DND-41 (cell line): ENCODE measurements at regions not wholly inside any gene's neighbourhood (a gene's known extent, or its start where the extent isn't known, plus 50 kb on each side); places are given as distances from the start of the nearest gene placed in this dataset.

ENCODE experiments used
- ATAC-seq: fragments of 200-7000 bp; cut with Tn5 transposase; 3 replicates; pipeline ENCODE4 v1.9.1; 2021; ENCODE audit warnings: low read depth; ENCODE audit not compliant: insufficient read depth
- DNase-seq: peaks from one replicate; pipeline ENCODE4 v3.0.0-alpha.2; 2020
- H2AFZ ChIP-seq: 2 replicates; pipeline ENCODE4 v1.6.0; 2012; ENCODE audit warnings: low read depth, low read length
- H3K27ac ChIP-seq: 2 replicates; pipeline ENCODE4 v1.5.1; 2012; ENCODE audit warnings: low read length, inconsistent platforms
- H3K27me3 ChIP-seq: fragments of 200-600 bp; sonication (generic); 2 replicates; pipeline ENCODE4 v1.6.0; 2012; ENCODE audit warnings: low read length, mild to moderate bottlenecking, inconsistent platforms; ENCODE audit not compliant: insufficient read depth, poor library complexity
- H3K36me3 ChIP-seq: 2 replicates; pipeline ENCODE4 v1.5.1; 2012; ENCODE audit warnings: low read length, inconsistent platforms; ENCODE audit not compliant: insufficient read depth
- H3K4me1 ChIP-seq: 2 replicates; pipeline ENCODE4 v1.5.1; 2012; ENCODE audit warnings: mild to moderate bottlenecking, low read length; ENCODE audit not compliant: insufficient read depth
- H3K4me2 ChIP-seq: 2 replicates; pipeline ENCODE4 v1.6.0; 2012; ENCODE audit warnings: mild to moderate bottlenecking, moderate library complexity, low read length, inconsistent platforms; ENCODE audit not compliant: insufficient read depth
- H3K4me3 ChIP-seq, 2 experiments: fragments of 200-600 bp in 1 of 2; shearing (Covaris generic) in 1 of 2; 2 replicates each; pipeline ENCODE4 v1.5.1; 2012 to 2016; ENCODE audit warnings: inconsistent platforms in 2 of 2, low read length in 2 of 2, mild to moderate bottlenecking in 2 of 2, low read depth in 1 of 2, moderate library complexity in 1 of 2
- H3K79me2 ChIP-seq: 2 replicates; pipeline ENCODE4 v1.6.0; 2012; ENCODE audit warnings: low read length, inconsistent platforms; ENCODE audit not compliant: insufficient read depth
- H3K9ac ChIP-seq: 2 replicates; pipeline ENCODE4 v1.6.0; 2012; ENCODE audit warnings: low read depth, mild to moderate bottlenecking, inconsistent platforms, low read length, moderate library complexity
- H3K9me3 ChIP-seq: 2 replicates; pipeline ENCODE4 v1.5.1; 2012; ENCODE audit warnings: low read length, moderate library complexity, mild to moderate bottlenecking, inconsistent platforms; ENCODE audit not compliant: insufficient read depth, severe bottlenecking
- H4K20me1 ChIP-seq: 2 replicates; pipeline ENCODE4 v1.6.0; 2012; ENCODE audit warnings: low read length; ENCODE audit not compliant: insufficient read depth
- EZH2 ChIP-seq: IDR thresholded peaks from 3 replicates; pipeline ENCODE4 v1.6.1; 2012; ENCODE audit warnings: borderline replicate concordance, low read depth, mild to moderate bottlenecking, moderate library complexity, low read length, inconsistent platforms; ENCODE audit not compliant: severe bottlenecking
- TF ChIP-seq, protein P1 (sequence below): IDR thresholded peaks from 2 replicates; pipeline ENCODE4 v1.5.1; 2012; ENCODE audit warnings: borderline replicate concordance, low read length, moderate library complexity, mild to moderate bottlenecking; ENCODE audit not compliant: poor library complexity, severe bottlenecking; ENCODE audit errors: extremely low read depth

DNA sequence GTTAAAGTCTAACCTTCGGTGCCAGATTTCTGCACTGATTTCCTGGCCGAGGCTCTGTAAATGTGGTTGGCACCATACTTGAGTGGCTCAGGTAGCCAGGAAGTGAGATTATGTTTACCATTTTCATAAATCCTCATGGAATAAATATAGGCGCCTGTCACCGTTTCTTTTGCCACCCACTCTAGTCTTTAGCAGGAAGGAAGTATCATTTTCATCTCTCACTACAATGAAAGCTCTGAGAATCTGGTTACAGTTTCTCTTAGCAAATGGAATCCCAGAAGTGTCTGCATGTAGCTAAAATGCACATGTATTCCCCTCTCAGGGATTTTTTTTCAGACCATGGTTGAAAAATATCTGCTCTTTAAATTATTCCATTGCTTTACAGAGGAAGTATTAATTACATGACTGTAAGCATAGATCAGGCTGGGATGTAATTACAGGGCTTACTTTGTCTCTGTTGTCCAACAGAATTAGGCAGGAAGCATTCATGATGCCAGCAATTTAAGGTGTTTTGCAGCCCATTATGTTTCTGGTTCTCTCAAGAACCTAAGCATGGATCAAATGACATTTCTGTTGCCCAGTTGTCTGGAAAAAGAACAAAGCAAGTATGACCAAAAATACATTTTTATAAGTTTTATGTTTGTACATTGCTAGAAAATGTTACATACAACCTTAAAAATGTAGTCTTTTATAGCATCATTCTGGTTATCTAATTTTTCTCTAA is 221.7 kb upstream of the SPRY2 start:
- no peak overlapping the region for H3K4me2 ChIP-seq
- H3K36me3 ChIP-seq = no peaks in the 10 kb centered on the region
- H3K4me1 ChIP-seq = no peaks in the 10 kb centered on the region
- no peak overlapping the region for H3K27ac ChIP-seq
- no peak overlapping the region for H3K9ac ChIP-seq
- DNase-seq (no peak), ATAC-seq (no peak)
- H3K9me3 ChIP-seq = no peaks in the 10 kb centered on the region
- no peak overlapping the region for H2AFZ ChIP-seq
- H4K20me1 ChIP-seq = no peaks in the 10 kb centered on the region
- no peaks in the 10 kb centered on the region for H3K79me2 ChIP-seq
- H3K4me3 ChIP-seq = no peak overlapping the region
- H3K27me3 ChIP-seq = no peaks in the 10 kb centered on the region
- TF ChIP-seq, protein P1, sequence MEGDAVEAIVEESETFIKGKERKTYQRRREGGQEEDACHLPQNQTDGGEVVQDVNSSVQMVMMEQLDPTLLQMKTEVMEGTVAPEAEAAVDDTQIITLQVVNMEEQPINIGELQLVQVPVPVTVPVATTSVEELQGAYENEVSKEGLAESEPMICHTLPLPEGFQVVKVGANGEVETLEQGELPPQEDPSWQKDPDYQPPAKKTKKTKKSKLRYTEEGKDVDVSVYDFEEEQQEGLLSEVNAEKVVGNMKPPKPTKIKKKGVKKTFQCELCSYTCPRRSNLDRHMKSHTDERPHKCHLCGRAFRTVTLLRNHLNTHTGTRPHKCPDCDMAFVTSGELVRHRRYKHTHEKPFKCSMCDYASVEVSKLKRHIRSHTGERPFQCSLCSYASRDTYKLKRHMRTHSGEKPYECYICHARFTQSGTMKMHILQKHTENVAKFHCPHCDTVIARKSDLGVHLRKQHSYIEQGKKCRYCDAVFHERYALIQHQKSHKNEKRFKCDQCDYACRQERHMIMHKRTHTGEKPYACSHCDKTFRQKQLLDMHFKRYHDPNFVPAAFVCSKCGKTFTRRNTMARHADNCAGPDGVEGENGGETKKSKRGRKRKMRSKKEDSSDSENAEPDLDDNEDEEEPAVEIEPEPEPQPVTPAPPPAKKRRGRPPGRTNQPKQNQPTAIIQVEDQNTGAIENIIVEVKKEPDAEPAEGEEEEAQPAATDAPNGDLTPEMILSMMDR = no peak
- no peak for TF ChIP-seq EZH2

DNA sequence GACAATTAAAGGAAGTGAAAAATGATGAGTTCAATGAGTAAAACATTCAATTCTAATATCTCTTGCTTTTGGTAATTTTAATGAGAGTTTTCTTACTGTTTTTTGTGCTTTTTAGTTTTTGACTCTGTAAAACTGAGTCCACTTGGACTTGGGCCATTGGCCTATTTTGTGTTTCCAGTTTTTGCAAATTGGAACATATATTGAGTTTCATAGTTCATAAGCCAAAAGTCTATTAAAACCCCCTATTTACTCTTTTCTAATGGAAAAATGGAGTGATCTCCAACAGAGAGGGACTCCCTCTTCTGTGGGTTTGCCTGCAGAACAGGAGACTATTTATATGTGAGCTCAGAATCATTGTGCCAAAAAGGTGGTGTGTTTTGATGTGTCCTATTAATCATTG is 219.7 kb upstream of the SPRY2 start:
- ATAC-seq (no peak), DNase-seq (no peak)
- Histone ChIP-seq H3K4me1 (no peaks in the 10 kb centered on the region), H2AFZ (no peak overlapping the region), H3K4me2 (no peak overlapping the region), H3K36me3 (no peaks in the 10 kb centered on the region), H4K20me1 (no peaks in the 10 kb centered on the region), H3K27ac (no peak overlapping the region), H3K9ac (no peak overlapping the region), H3K9me3 (no peaks in the 10 kb centered on the region), H3K27me3 (no peaks in the 10 kb centered on the region), H3K4me3 (no peak overlapping the region), H3K79me2 (no peaks in the 10 kb centered on the region)
- TF ChIP-seq, protein P1 = no peak
- TF ChIP-seq EZH2 = no peak

GRCh38 chr13:80559944-80560343 is 219.0 kb upstream of the SPRY2 start:
- no peaks in the 10 kb centered on the region for H4K20me1 ChIP-seq
- no peaks in the 10 kb centered on the region for H3K27me3 ChIP-seq
- no peaks in the 10 kb centered on the region for H3K79me2 ChIP-seq
- no peak overlapping the region for H3K4me2 ChIP-seq
- TF ChIP-seq, protein P1 = no peak
- TF ChIP-seq EZH2 = no peak
- ATAC-seq = no peak
- no peaks in the 10 kb centered on the region for H3K4me1 ChIP-seq
- no peak for DNase-seq
- H3K27ac ChIP-seq = no peak overlapping the region
- H2AFZ ChIP-seq = no peak overlapping the region
- no peaks in the 10 kb centered on the region for H3K9me3 ChIP-seq
- H3K9ac ChIP-seq = no peak overlapping the region
- H3K36me3 ChIP-seq = no peaks in the 10 kb centered on the region
- no peak overlapping the region for H3K4me3 ChIP-seq

- no peaks in the 10 kb centered on the region for H3K79me2 ChIP-seq
- no peak overlapping the region for H2AFZ ChIP-seq
- H3K9me3 ChIP-seq = no peaks in the 10 kb centered on the region
- H3K9ac ChIP-seq = no peak overlapping the region
- DNase-seq (no peak), ATAC-seq (no peak)
- no peak overlapping the region for H3K4me2 ChIP-seq
- TF ChIP-seq EZH2 = no peak
- TF ChIP-seq, protein P1 = no peak
- H3K4me3 ChIP-seq = no peak overlapping the region
- H3K36me3 ChIP-seq = no peaks in the 10 kb centered on the region
- no peaks in the 10 kb centered on the region for H3K4me1 ChIP-seq
- no peak overlapping the region for H3K27ac ChIP-seq
- H4K20me1 ChIP-seq = no peaks in the 10 kb centered on the region
- H3K27me3 ChIP-seq = no peaks in the 10 kb centered on the region
Observed at GRCh38 chr13:80558074-80558473, 217.1 kb upstream of the SPRY2 start.
